Smooth muscle cell (in vitro differentiated cells): ENCODE measurements at regions not wholly inside any gene's neighbourhood (a gene's known extent, or its start where the extent isn't known, plus 50 kb on each side); places are given as distances from the start of the nearest gene placed in this dataset.

ENCODE experiments used
- DNase-seq: peaks from one replicate; lab custom pipeline; 2025; ENCODE audit not compliant: unreplicated experiment; lab: John Stamatoyannopoulos, UW
- H2AFZ ChIP-seq: fragments of 200-600 bp; sonication (generic); 2 replicates; pipeline ENCODE4 v1.6.0; 2016; ENCODE audit warnings: antibody characterized with exemption, low read depth, mild to moderate bottlenecking
- H3F3A ChIP-seq: fragments of 200-600 bp; sonication (generic); 2 replicates; pipeline ENCODE4 v1.6.0; 2017; ENCODE audit warnings: antibody characterized with exemption, low read depth
- H3K27ac ChIP-seq: fragments of 200-600 bp; sonication (generic); 2 replicates; pipeline ENCODE4 v1.5.1; 2016; ENCODE audit warnings: low read depth, mild to moderate bottlenecking
- H3K27me3 ChIP-seq: fragments of 200-600 bp; sonication (generic); 2 replicates; pipeline ENCODE4 v1.6.1; 2016; ENCODE audit warnings: low read depth, mild to moderate bottlenecking
- H3K36me3 ChIP-seq: fragments of 200-600 bp; sonication (generic); 2 replicates; pipeline ENCODE4 v1.5.1; 2016; ENCODE audit warnings: low read depth
- H3K4me1 ChIP-seq: fragments of 200-600 bp; sonication (generic); 2 replicates; pipeline ENCODE4 v1.5.1; 2016; ENCODE audit warnings: low read depth
- H3K4me2 ChIP-seq: fragments of 200-600 bp; sonication (generic); 2 replicates; pipeline ENCODE4 v1.6.0; 2016; ENCODE audit warnings: mild to moderate bottlenecking
- H3K4me3 ChIP-seq: fragments of 200-600 bp; sonication (generic); 2 replicates; pipeline ENCODE4 v1.5.1; 2016; ENCODE audit warnings: mild to moderate bottlenecking
- H3K79me2 ChIP-seq: fragments of 200-600 bp; sonication (generic); 2 replicates; pipeline ENCODE4 v1.6.0; 2016; ENCODE audit warnings: low read depth, mild to moderate bottlenecking
- H3K9ac ChIP-seq: fragments of 200-600 bp; sonication (generic); 2 replicates; pipeline ENCODE4 v1.6.0; 2016; ENCODE audit warnings: low read depth
- H3K9me3 ChIP-seq: fragments of 200-600 bp; sonication (generic); replicated peaks from 2 replicates; pipeline ENCODE4 v1.5.1; 2016; ENCODE audit warnings: low read depth
- H4K20me1 ChIP-seq: fragments of 200-600 bp; sonication (generic); 2 replicates; pipeline ENCODE4 v1.6.0; 2016; ENCODE audit warnings: low read depth
- CTCF ChIP-seq: fragments of 200-600 bp; sonication (generic); IDR thresholded peaks from 2 replicates; pipeline ENCODE4 v1.5.1; 2017; ENCODE audit warnings: borderline replicate concordance, mild to moderate bottlenecking, antibody characterized with exemption; ENCODE audit not compliant: insufficient read depth, poor library complexity, severe bottlenecking
- WGBS: methylation state at CpG from one replicate; pipeline ENCODE4 v1.1.7; 2016; ENCODE audit warnings: low lambda C conversion rate; 5-methylcytosine and 5-hydroxymethylcytosine counted together

- Histone ChIP-seq H3K27me3 (no peaks in the 10 kb centered on the region), H2AFZ (no peak overlapping the region), H3K9ac (no peak overlapping the region), H3K4me1 (peaks cover 4% of the 10 kb centered on the region), H4K20me1 (no peaks in the 10 kb centered on the region), H3K4me2 (no peak overlapping the region), H3K4me3 (no peak overlapping the region), H3K79me2 (no peaks in the 10 kb centered on the region), H3K9me3 (no peaks in the 10 kb centered on the region), H3F3A (no peaks in the 10 kb centered on the region), H3K36me3 (no peaks in the 10 kb centered on the region), H3K27ac (no peak overlapping the region)
- no peak for DNase-seq
- 88% methylated on average over 4 of the region's 4 CpGs for WGBS
- TF ChIP-seq CTCF = no peak
Observed at GRCh38 chr14:46058964-46059563, 592.5 kb downstream of the RPL10L start.

- Histone ChIP-seq H3K27ac (no peak overlapping the region), H3K4me3 (no peak overlapping the region), H4K20me1 (no peaks in the 10 kb centered on the region), H2AFZ (no peak overlapping the region), H3K4me2 (no peak overlapping the region), H3K79me2 (no peaks in the 10 kb centered on the region), H3K9me3 (no peaks in the 10 kb centered on the region), H3K36me3 (no peaks in the 10 kb centered on the region), H3K27me3 (no peaks in the 10 kb centered on the region), H3F3A (no peaks in the 10 kb centered on the region), H3K9ac (no peak overlapping the region), H3K4me1 (peaks cover 6% of the 10 kb centered on the region)
- DNase-seq = no peak
- no peak for TF ChIP-seq CTCF
Observed at GRCh38 chr14:46057799-46058198, 593.8 kb downstream of the RPL10L start.

GRCh38 chr14:46054526-46054925, 597.1 kb downstream of the RPL10L start:
- H3K79me2 ChIP-seq = no peaks in the 10 kb centered on the region
- H3K9ac ChIP-seq = no peak overlapping the region
- H3K4me1 ChIP-seq = peaks cover 6% of the 10 kb centered on the region
- no peak overlapping the region for H3K27ac ChIP-seq
- H3K36me3 ChIP-seq = no peaks in the 10 kb centered on the region
- H3F3A ChIP-seq = no peaks in the 10 kb centered on the region
- H4K20me1 ChIP-seq = no peaks in the 10 kb centered on the region
- H3K4me2 ChIP-seq = peak overlapping the region; percentile 54
- no peak overlapping the region for H2AFZ ChIP-seq
- H3K9me3 ChIP-seq = no peaks in the 10 kb centered on the region
- no peak for DNase-seq
- no peak for TF ChIP-seq CTCF
- no peak overlapping the region for H3K4me3 ChIP-seq
- H3K27me3 ChIP-seq = no peaks in the 10 kb centered on the region
- WGBS = 48% methylated on average over 2 of the region's 2 CpGs

DNA sequence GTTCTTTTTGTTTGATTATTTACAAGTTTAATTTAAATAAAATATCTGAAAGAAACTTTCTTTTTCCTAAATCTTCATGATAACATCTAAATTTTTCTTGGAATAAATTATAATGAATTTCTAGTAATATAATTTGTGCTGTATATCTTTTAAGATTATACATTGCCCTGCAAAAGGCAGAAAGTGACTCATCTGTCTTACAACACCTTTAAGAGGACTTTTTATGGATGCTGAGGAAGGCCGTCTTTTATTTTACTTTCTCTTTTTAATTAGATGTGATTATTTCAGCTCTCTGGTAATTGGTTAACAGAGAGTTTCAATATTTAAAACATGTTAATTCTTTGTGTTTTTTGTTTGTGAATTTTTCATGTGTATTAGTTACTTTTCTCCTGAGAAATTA, 598.4 kb downstream of the RPL10L start:
- no peak for TF ChIP-seq CTCF
- Histone ChIP-seq H3K36me3 (no peaks in the 10 kb centered on the region), H4K20me1 (no peaks in the 10 kb centered on the region), H3K9me3 (no peaks in the 10 kb centered on the region), H3K4me2 (no peak overlapping the region), H3K79me2 (no peaks in the 10 kb centered on the region), H3F3A (no peaks in the 10 kb centered on the region), H3K9ac (no peak overlapping the region), H3K4me1 (peaks cover 6% of the 10 kb centered on the region), H2AFZ (no peak overlapping the region), H3K27me3 (no peaks in the 10 kb centered on the region), H3K4me3 (no peak overlapping the region), H3K27ac (no peak overlapping the region)
- WGBS = 72% methylated on average over 1 of the region's 1 CpG
- no peak for DNase-seq
